ENCODE measurements at regions not wholly inside any gene's neighbourhood (a gene's known extent, or its start where the extent isn't known, plus 50 kb on each side); places are given as distances from the start of the nearest gene placed in this dataset.

- TF ChIP-seq CTCF (IDR thresholded peaks at IDR 0.05; ENCODE audit: poor library complexity, severe bottlenecking) (no peak), RAD21 (conservative IDR thresholded peaks at IDR 0.05) (no peak), SMC3 (conservative IDR thresholded peaks at IDR 0.05; ENCODE audit: poor library complexity) (no peak), EZH2 (IDR thresholded peaks at IDR 0.05; ENCODE audit: borderline replicate concordance, insufficient read depth, low read length, poor library complexity, severe bottlenecking) (no peak), EP300 (conservative IDR thresholded peaks at IDR 0.05; ENCODE audit: poor library complexity, severe bottlenecking) (no peak)
These were observed 416.0 kb upstream of the GALNTL6 start for GRCh38 chr4:171397175-171397574.
